ENCODE measurements at regions not wholly inside any gene's neighbourhood (a gene's known extent, or its start where the extent isn't known, plus 50 kb on each side); places are given as distances from the start of the nearest gene placed in this dataset.

DNA sequence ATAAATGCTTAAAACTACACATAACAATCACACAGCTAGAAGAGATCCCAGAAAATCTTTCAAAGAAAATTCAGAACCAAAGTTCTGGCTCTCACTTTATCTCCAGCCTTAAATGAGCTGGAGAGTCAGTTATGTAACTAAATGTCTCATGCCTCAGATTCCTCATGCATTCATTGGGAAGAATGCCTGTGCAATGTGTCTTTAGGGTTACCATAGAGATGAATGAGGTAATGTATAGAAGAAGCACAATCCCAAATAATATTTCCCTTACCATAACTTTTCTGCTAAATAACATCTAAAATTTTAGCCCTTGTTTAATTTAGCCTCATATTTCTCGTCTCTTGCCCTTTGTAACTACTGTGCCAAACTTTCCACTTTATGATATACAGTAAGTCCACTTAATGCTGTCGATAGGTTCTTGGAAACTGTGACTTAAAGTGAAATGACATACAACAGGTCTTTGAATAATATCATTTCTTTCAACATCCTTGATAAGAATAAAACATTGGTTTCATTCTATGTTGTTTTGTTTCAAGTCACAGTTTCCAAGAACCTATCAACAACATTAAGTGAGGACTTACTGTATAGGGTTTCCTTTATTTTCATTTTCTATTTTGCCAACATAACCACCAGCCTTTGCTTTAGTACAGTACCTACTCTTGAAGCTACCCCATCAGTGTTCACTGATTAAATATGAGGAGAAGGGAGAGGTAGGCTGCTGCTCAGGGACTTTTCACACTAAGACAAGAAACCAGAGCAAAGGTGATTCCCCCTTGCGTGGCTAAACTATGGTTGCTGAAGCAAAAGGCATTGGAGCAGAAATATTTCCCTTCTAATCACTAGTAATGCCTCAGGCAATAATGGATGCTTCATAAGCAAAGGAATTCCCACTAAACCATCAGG is 295.7 kb upstream of the PTGER4 start:
- TF ChIP-seq, protein P1, sequence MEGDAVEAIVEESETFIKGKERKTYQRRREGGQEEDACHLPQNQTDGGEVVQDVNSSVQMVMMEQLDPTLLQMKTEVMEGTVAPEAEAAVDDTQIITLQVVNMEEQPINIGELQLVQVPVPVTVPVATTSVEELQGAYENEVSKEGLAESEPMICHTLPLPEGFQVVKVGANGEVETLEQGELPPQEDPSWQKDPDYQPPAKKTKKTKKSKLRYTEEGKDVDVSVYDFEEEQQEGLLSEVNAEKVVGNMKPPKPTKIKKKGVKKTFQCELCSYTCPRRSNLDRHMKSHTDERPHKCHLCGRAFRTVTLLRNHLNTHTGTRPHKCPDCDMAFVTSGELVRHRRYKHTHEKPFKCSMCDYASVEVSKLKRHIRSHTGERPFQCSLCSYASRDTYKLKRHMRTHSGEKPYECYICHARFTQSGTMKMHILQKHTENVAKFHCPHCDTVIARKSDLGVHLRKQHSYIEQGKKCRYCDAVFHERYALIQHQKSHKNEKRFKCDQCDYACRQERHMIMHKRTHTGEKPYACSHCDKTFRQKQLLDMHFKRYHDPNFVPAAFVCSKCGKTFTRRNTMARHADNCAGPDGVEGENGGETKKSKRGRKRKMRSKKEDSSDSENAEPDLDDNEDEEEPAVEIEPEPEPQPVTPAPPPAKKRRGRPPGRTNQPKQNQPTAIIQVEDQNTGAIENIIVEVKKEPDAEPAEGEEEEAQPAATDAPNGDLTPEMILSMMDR (IDR thresholded peaks at IDR 0.05) = no peak
- TF ChIP-seq POLR2A (IDR thresholded peaks at IDR 0.05) = no peak

All from heart left ventricle (tissue), 13 donors.